Panc1 (cell line): ENCODE measurements at regions not wholly inside any gene's neighbourhood (a gene's known extent, or its start where the extent isn't known, plus 50 kb on each side); places are given as distances from the start of the nearest gene placed in this dataset.

Source experiments
- ATAC-seq: fragments of 200-7000 bp; cut with Tn5 transposase; 2 replicates; pipeline ENCODE4 v1.9.1; 2020; ENCODE audit warnings: mild to moderate bottlenecking, moderate library complexity
- BruUV-seq: library from RNA; stranded (reverse); fragments of 400-500 nt; replicated peaks from 2 replicates; lab custom pipeline; 2021; lab: Mats Ljungman, UMichigan
- CTCF ChIA-PET: fragments of 300-600 bp; sonication (Branson Sonifier 250); formaldehyde crosslinking; loops from one replicate; lab custom pipeline; 2022; ENCODE audit warnings: antibody characterized with exemption; lab: Charles Lee
- POLR2A ChIA-PET: fragments of 300-600 bp; sonication (Branson Sonifier 250); formaldehyde crosslinking; loops from one replicate; lab custom pipeline; 2022; ENCODE audit warnings: antibody characterized with exemption; lab: Charles Lee
- DNase-seq: peaks from one replicate; pipeline ENCODE4 v3.0.0-alpha.2; 2010; ENCODE audit warnings: low read depth, low spot score
- H3K27ac ChIP-seq: 2 replicates; pipeline ENCODE4 v1.5.1; 2011; ENCODE audit warnings: mild to moderate bottlenecking, low read length, inconsistent platforms
- H3K27me3 ChIP-seq: fragments of 200-500 bp; sonication (Bioruptor generic); 2 replicates; pipeline ENCODE4 v1.6.0; 2014; ENCODE audit warnings: low read length, inconsistent platforms; ENCODE audit not compliant: control insufficient read depth, insufficient read depth
- H3K36me3 ChIP-seq: fragments of 200-500 bp; sonication (Bioruptor generic); 2 replicates; pipeline ENCODE4 v1.5.1; 2014; ENCODE audit warnings: inconsistent platforms, mild to moderate bottlenecking, low read length, moderate library complexity; ENCODE audit not compliant: control insufficient read depth, insufficient read depth
- H3K4me1 ChIP-seq: 2 replicates; pipeline ENCODE4 v1.5.1; 2011; ENCODE audit warnings: inconsistent platforms, mild to moderate bottlenecking, low read length, moderate library complexity; ENCODE audit not compliant: control insufficient read depth, insufficient read depth
- H3K4me3 ChIP-seq, 2 experiments: 2 replicates each; pipeline ENCODE4 v1.5.1; 2011 to 2012; ENCODE audit warnings: low read depth in 2 of 2, low read length in 2 of 2, mild to moderate bottlenecking in 2 of 2, inconsistent platforms in 1 of 2, moderate library complexity in 1 of 2
- H3K9me3 ChIP-seq: fragments of 200-500 bp; sonication (Bioruptor generic); 2 replicates; pipeline ENCODE4 v1.5.1; 2014; ENCODE audit warnings: low read depth, mild to moderate bottlenecking, inconsistent platforms, low read length, moderate library complexity; ENCODE audit not compliant: control insufficient read depth, insufficient read depth
- CTCF ChIP-seq: fragments of 450-650 bp; IDR thresholded peaks from 2 replicates; pipeline ENCODE4 v1.5.1; 2017; ENCODE audit warnings: mild to moderate bottlenecking
- POLR2AphosphoS5 ChIP-seq: IDR thresholded peaks from 2 replicates; pipeline ENCODE4 v1.6.1; 2012; ENCODE audit warnings: mild to moderate bottlenecking, low read depth, low read length, moderate library complexity
- REST ChIP-seq, 2 experiments: IDR thresholded peaks; 2 replicates each; pipeline ENCODE4 v1.6.1; 2011 to 2012; ENCODE audit warnings: low read depth in 2 of 2, control low read depth in 1 of 2, low read length in 1 of 2, mild to moderate bottlenecking in 1 of 2, moderate library complexity in 1 of 2; ENCODE audit not compliant: insufficient read depth in 1 of 2
- SIN3A ChIP-seq: IDR thresholded peaks from 2 replicates; pipeline ENCODE4 v1.6.1; 2012; ENCODE audit warnings: low read depth, mild to moderate bottlenecking, low read length, moderate library complexity, borderline replicate concordance; ENCODE audit not compliant: insufficient read depth
- TCF7L2 ChIP-seq: IDR thresholded peaks from 2 replicates; pipeline ENCODE4 v1.6.1; 2011; ENCODE audit warnings: mild to moderate bottlenecking, low read depth, low read length, inconsistent platforms
- in situ Hi-C: cut with HindIII; loops from 2 replicates; pipeline ENCODE4 v1.10.0; 2016; ENCODE audit warnings: low sequenced_read_pairs, low pct_unique_long_range_greater_than_20kb
- intact Hi-C: fragments of 100-400 bp; cut with micrococcal nuclease; formaldehyde crosslinking; loops from one replicate; pipeline ENCODE4 v1.10.0; 2022; ENCODE audit not compliant: unreplicated experiment

GRCh38 chr15:93201940-93202339, 112.9 kb upstream of the RGMA start:
- Histone ChIP-seq H3K27ac (no peak overlapping the region), H3K9me3 (no peaks in the 10 kb centered on the region), H3K27me3 (peaks cover 10% of the 10 kb centered on the region; the same call in 1 of the 2 replicates), H3K4me1 (no peaks in the 10 kb centered on the region), H3K36me3 (no peaks in the 10 kb centered on the region), H3K4me3 (no peak overlapping the region)
- in situ Hi-C loops (no loop called here), intact Hi-C loops (no loop called here)
- DNase-seq, result no peak
- TF ChIP-seq TCF7L2, result no peak
- no peak for TF ChIP-seq POLR2AphosphoS5
- no peak for TF ChIP-seq SIN3A
- ATAC-seq, result no peak
- BruUV-seq, result no TSS peak
- CTCF ChIA-PET, result no interaction called here
- POLR2A ChIA-PET, result no interaction called here

DNA sequence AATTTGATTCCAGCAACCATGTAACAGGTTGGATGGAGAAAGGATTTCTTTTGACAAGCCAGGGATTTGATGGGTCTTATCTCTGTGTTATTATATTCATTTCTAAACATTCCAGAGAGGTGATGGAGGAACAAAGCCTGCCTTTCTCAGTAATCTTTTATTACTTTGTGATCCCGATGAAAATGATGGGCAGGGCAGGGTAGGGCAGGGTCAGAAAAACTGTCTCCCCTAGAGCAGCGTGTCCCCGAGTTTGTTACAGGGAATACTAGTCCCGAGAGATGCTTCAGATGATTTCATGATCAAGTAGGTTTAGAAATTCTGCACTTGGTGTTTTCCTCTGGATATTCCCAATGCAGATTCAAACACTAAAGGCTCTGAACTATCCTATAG, 111.8 kb upstream of the RGMA start:
- Histone ChIP-seq H3K36me3 (no peaks in the 10 kb centered on the region), H3K9me3 (no peaks in the 10 kb centered on the region), H3K4me3 (no peak overlapping the region), H3K27me3 (peaks cover 10% of the 10 kb centered on the region; the same call in 1 of the 2 replicates), H3K4me1 (no peaks in the 10 kb centered on the region), H3K27ac (no peak overlapping the region)
- CTCF ChIA-PET, result no interaction called here
- POLR2A ChIA-PET, result no interaction called here
- ATAC-seq (no peak), DNase-seq (no peak)
- no TSS peak for BruUV-seq
- no peak for TF ChIP-seq REST (IDR thresholded peaks at IDR 0.05; ENCODE audit: insufficient read depth in 1 of 2, low read depth in 2 of 2, low read length in 1 of 2)
- TF ChIP-seq POLR2AphosphoS5, result no peak
- no peak for TF ChIP-seq SIN3A
- TF ChIP-seq CTCF, result no peak
- TF ChIP-seq TCF7L2, result no peak
- in situ Hi-C loops, result no loop called here
- intact Hi-C loops, result no loop called here

DNA sequence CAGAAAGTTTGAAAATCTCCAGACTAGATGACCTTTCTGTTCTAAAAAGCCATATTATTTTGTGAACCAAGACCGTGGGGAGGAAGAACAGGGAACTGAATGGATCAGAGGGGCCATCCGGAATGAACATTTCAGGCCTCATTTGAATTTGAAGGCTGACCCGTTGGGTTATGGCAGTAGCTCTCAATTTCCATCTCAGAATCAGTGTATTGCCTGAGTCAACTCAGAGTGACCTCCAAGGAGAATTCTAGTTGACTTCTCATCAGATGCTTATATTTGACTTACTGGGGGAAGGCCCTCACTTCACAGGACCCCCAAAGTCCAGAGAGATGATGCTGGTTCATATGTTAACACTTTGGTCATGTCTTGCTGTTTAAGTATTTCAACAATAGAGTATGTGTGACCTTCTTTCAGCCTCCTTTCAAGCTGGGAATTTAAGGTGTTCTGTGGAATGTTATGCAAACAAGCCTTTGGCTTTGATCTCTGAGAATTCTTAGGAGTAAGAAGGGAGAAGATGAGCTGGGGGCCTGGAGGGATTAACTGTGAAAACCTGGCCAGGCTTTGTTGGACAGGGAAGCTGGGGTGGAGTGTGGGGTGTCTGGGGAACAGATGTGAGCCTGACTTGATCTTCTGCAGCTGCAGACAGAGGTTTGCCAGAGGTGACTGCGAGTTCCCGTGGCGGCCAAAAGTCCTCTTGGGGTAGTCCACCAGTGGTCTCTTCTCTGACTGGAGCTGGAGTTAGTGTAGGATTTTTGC, 111.2 kb upstream of the RGMA start:
- TF ChIP-seq POLR2AphosphoS5 (no peak), SIN3A (no peak), TCF7L2 (no peak), CTCF (no peak), REST (IDR thresholded peaks at IDR 0.05; ENCODE audit: insufficient read depth in 1 of 2, low read depth in 2 of 2, low read length in 1 of 2) (no peak)
- BruUV-seq, result no TSS peak
- in situ Hi-C loops, result no loop called here
- intact Hi-C loops, result no loop called here
- Histone ChIP-seq H3K36me3 (no peaks in the 10 kb centered on the region), H3K27me3 (peaks cover 10% of the 10 kb centered on the region; the same call in 1 of the 2 replicates), H3K9me3 (no peaks in the 10 kb centered on the region), H3K4me1 (no peaks in the 10 kb centered on the region), H3K27ac (no peak overlapping the region), H3K4me3 (no peak overlapping the region)
- CTCF ChIA-PET, result no interaction called here
- no peak for DNase-seq
- POLR2A ChIA-PET, result no interaction called here
- no peak for ATAC-seq
